HG02943 (cell line): ENCODE measurements at regions not wholly inside any gene's neighbourhood (a gene's known extent, or its start where the extent isn't known, plus 50 kb on each side); places are given as distances from the start of the nearest gene placed in this dataset.

Experiments used
- ATAC-seq: cut with Tn5 transposase; IDR thresholded peaks from one replicate; pipeline ENCODE4 v1.9.1; 2021; ENCODE audit warnings: mild to moderate bottlenecking, low read depth, moderate library complexity; ENCODE audit not compliant: unreplicated experiment

- no peak for ATAC-seq
Measured at GRCh38 chr6:155614606-155615005, 159.0 kb upstream of the NOX3 start.

- ATAC-seq = no peak
Measured at GRCh38 chr6:155611742-155612141, 156.1 kb upstream of the NOX3 start.

DNA sequence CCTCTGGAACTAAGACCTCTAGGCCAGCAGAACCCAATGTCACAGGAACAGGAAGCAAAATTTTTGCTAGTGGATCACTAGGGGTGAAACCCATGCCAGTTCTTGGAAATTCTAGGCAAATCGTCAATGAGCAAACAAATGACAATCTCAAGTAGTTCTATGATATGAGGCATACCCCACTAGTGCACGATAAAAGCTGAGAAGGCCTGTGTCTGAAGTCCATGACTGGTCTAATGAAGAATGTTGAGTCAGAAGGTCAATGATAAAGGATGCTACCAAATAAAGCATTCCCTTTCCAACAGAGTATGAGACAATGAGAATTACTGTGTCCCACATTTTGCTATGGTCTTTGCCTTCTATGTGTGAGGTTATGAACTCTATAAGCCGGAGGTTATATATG is 149.4 kb upstream of the NOX3 start:
- ATAC-seq = no peak

GRCh38 chr6:155599561-155599960 is 143.9 kb upstream of the NOX3 start:
- no peak for ATAC-seq

- ATAC-seq = no peak
Measured at GRCh38 chr6:155599160-155599559, 143.5 kb upstream of the NOX3 start.

DNA sequence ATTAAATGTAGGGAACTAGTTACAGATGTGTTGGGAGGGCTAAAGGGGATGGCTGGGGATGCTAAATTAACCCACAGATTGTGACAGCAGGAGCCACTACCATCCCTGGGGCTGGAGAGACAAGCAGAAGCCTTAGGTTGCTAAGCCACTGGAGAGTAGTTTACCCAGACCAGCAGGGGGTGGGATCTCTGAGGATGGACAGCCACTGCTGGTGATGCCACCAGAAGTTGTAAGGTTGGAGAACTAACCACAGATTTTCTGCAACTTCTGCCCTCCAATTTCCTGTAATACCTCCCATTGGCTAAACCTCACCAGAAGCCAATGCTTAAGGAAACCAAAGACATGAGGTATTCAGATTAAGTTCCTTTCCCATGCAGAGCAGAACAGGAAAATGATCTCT is 139.6 kb upstream of the NOX3 start:
- ATAC-seq = no peak

GRCh38 chr6:155591741-155592140 is 136.1 kb upstream of the NOX3 start:
- ATAC-seq = no peak

DNA sequence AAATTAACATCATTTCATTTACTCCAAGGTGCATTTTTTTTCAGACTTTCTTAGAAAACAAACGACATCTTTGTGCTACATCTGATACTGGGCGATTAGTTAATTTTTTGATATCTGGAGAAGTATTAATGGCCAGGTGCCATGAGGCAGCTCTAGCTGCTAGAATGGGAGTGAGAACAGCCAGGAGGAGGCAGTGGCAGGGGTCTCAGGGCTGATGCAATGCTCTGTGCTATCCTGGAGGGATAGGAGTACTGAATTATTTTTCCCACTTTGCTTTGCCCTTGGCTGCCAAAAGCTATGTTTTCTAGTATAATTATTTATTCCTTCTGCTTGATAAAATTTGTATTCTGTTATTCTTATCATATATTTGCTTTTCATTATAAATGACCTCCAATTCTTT is 133.6 kb upstream of the NOX3 start:
- no peak for ATAC-seq

DNA sequence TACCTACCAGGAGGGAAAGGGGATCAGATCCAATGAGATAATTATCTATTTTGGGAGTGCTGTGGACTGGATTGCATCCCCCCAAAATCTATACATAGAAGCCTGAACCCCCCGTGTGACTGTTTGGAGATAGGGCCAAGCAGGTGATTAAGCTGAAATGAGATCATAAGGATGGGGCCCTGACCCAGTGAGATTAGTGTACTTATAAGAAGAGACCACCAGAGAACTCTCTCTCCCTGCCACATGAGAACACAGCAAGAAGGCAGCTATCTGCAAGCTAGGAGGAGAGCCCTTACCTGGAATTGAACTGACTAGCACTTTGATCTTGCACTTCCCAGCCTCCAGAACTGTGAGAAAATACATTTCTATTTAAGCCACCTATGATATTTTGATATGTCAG is 132.2 kb upstream of the NOX3 start:
- ATAC-seq = no peak

GRCh38 chr6:155586090-155586489 is 130.5 kb upstream of the NOX3 start:
- no peak for ATAC-seq

- ATAC-seq = no peak
Measured at GRCh38 chr6:155584006-155584405, 128.4 kb upstream of the NOX3 start.

GRCh38 chr6:155582016-155582991 is 126.7 kb upstream of the NOX3 start:
- ATAC-seq = no peak

DNA sequence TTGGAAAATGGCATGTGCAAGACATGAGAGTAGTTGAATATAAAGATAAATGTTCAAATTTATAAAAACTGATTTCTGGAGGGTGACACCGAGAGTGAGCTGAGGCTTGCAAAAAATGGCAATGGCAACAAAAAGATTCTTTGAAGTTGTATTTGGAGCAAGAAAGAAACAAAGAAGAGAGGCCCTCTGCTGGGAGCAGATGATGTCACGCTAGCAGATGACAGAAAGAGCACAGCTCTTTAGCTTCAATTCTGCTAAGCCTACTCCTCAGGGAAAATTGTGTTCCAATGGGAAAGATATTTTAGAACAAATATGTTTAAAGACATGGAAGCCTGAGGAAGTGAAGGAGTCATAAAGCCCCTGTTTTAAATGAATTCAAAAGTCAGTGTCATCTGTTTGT is 125.3 kb upstream of the NOX3 start:
- ATAC-seq = no peak

GRCh38 chr6:155578251-155578650 is 122.6 kb upstream of the NOX3 start:
- ATAC-seq = no peak

DNA sequence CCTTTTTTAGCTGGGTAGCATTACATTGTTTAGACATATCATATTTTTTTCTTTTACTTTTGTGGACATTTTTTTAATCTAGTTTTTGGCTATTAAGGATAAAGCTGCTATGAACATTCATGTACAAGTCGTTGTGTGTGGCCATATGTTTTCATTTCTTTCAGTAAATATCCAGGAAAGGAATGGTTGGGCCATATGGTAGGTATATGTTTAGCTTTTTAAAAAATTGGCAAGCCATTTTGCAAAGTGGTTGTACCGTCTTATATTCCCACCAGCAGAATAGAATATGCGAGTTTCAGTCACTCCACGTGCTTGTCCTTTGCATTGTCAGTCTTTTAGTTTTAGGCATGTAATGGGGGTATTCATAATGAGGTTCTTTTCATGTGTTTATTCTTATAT is 106.3 kb upstream of the NOX3 start:
- ATAC-seq = no peak

DNA sequence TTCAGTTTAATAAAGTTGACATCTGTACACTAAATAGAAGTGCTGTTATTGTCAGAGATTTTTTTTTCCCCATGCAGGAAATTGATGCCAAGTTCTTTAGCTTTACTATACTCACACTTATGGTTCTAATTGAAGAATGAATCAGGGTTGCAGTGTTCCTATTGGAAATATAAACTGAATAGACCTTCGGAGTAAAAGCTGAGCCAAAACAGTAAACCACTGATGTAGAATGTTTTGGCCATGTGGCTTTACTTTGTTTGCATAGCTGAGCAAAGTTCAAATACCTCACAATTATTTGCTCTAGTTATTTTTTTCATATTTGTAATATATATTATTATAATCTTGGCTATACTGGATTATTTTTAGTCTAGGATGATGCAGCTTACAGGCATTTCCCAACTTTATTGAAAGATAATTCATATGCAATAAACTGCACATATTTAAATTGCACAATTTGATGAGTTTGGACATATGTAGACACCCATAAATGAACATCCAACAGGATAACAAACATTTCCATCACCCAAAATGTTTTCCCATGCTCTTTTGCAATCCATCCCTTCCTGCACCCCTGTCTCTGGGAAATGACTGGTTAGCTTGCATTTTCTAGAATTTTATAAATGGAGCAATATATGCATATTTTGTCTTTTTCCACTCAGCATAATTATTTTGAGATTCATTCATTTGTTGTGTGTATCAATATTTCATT is 105.8 kb upstream of the NOX3 start:
- ATAC-seq = no peak

DNA sequence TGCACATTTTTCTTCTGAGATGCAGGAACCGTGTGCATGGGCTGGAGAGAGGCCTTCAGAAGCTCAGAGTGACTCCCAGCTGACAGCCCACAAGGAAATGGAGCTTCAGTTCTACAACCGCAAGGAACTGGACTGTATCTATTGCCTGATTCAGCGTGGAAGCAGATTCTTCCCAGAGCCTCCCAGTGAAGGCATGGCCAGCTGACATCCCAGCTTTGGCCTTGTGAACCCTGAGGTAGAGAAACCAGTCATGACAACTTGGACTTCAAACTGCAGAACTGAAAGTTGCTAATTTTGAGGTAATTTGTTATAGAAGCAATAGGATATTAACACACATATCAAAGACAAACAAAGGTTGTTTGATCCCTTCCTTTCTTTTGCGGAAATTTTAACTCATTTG is 94.3 kb upstream of the NOX3 start:
- ATAC-seq = no peak

DNA sequence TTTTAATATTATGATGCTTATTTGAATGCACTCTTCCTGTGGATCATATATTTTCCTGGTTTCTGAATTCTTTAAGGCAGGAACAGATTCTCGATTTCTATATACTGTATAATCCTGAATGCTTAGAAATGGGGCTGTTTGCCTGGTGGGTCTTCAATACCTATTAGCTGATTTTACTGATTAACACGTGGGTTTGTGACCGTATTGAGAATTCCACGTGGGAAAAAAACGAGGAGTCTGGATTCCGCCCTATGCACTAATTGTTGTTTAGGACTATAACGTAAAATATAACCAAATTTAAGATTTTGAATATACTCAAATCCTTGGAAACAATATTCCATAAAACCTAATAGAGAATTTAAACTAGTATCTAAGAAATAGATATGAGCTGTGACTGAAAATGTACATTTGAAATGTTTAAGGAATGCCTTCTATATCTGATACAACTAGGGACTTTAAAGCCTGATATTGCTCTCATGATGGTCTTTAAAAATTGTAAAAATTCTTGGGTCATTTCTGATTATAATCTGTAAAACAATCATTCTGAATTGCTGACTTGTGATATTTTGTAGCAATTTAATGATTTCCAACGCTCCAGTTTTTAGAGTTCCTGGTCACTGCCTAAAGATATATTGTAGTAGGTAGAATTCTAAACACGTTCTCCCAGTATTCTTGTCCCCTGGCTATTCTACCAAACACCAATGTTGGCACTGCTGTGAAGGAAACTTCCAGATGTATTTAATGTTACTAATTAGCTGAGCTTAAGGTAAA is 93.6 kb upstream of the NOX3 start:
- no peak for ATAC-seq

DNA sequence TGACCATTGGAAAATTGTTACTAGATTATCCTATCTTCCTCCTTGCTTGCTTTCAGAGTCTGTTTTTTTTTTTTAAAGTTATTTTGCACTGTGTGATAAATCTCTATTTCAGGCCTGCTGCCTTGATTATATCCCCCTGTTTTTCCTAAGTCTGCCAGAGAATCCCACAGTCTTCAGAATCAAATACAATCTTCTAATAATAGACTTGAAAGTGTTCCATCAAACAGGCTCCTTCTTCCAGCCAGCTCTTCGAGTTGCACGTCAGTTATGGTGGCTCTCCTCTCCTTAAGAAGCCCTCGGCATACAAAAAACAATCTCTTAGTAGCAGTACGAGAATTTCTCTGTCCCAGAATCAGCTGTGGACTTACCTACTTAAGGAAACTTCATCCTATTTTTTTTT is 92.9 kb upstream of the NOX3 start:
- no peak for ATAC-seq

DNA sequence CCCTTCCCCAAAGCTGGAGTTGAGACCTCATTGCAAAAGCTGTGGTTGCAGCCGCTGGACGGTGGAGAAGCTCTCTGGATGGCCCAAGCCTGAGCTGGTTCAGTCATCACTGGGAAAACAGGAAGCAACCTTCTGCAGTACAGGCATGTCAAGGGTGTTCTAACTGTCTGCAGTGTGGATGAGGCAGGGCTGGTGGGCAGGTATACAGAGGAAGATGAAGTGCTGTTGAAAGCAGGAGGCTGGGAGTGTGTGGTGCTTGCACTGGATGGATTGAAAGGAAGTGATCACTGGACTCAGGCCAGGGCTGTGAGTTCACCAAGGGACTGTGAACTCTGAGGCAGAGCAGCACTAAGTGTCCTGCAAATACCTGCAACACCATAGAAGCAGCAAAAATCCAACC is 89.0 kb upstream of the NOX3 start:
- ATAC-seq = no peak
